ENCODE measurements at regions not wholly inside any gene's neighbourhood (a gene's known extent, or its start where the extent isn't known, plus 50 kb on each side); places are given as distances from the start of the nearest gene placed in this dataset.
"Not testable (repeated sequence)": the region's sequence is repeated elsewhere in the genome, so short reads cannot be mapped to it uniquely, and the experiment has no call there.

GRCh38 chr15:66964111-66964738 is 101.2 kb upstream of the SMAD3 start:
- in situ Hi-C loops (cut with HindIII; ENCODE audit: low sequenced_read_pairs) = loop anchor here (5.0 kb wide), 1 partner anchor 53 kb away; no protein-coding TSS in a partner anchor
- DNase-seq (ENCODE audit: low read depth) = no peak
- H3K4me3 ChIP-seq (ENCODE audit: low read depth, low read length) = no peak overlapping the region
- TF ChIP-seq CTCF (IDR thresholded peaks at IDR 0.05; ENCODE audit: low read depth, low read length, missing control alignments) = no peak

- no peak overlapping the region for H3K4me3 ChIP-seq (ENCODE audit: low read depth, low read length)
- no peak for TF ChIP-seq CTCF (IDR thresholded peaks at IDR 0.05; ENCODE audit: low read depth, low read length, missing control alignments)
- no peak for DNase-seq (ENCODE audit: low read depth)
- in situ Hi-C loops (cut with HindIII; ENCODE audit: low sequenced_read_pairs) = loop anchor here (5.0 kb wide), 1 partner anchor 53 kb away; no protein-coding TSS in a partner anchor
Observed at GRCh38 chr15:66964791-66965190, 100.6 kb upstream of the SMAD3 start.

GRCh38 chr15:66965201-66965900 is 100.1 kb upstream of the SMAD3 start:
- H3K4me3 ChIP-seq (ENCODE audit: low read depth, low read length) = no peak overlapping the region
- no peak for TF ChIP-seq CTCF (IDR thresholded peaks at IDR 0.05; ENCODE audit: low read depth, low read length, missing control alignments)
- DNase-seq (ENCODE audit: low read depth) = no peak
- in situ Hi-C loops (cut with HindIII; ENCODE audit: low sequenced_read_pairs) = no loop called here

GRCh38 chr15:66966256-66966655 is 99.1 kb upstream of the SMAD3 start:
- DNase-seq (ENCODE audit: low read depth) = no peak

GRCh38 chr15:66968806-66969596 is 96.4 kb upstream of the SMAD3 start:
- DNase-seq (ENCODE audit: low read depth) = no peak
- H3K4me3 ChIP-seq (ENCODE audit: low read depth, low read length) = no peak overlapping the region
- in situ Hi-C loops (cut with HindIII; ENCODE audit: low sequenced_read_pairs) = no loop called here
- TF ChIP-seq CTCF (IDR thresholded peaks at IDR 0.05; ENCODE audit: low read depth, low read length, missing control alignments) = no peak

More at GRCh38 chr15:66966256-66966655, 99.1 kb upstream of the SMAD3 start:
- in situ Hi-C loops (cut with HindIII; ENCODE audit: low sequenced_read_pairs) = no loop called here
- no peak overlapping the region for H3K4me3 ChIP-seq (ENCODE audit: low read depth, low read length)
- TF ChIP-seq CTCF (IDR thresholded peaks at IDR 0.05; ENCODE audit: low read depth, low read length, missing control alignments) = peak; percentile 18

GRCh38 chr15:66974131-66974530 is 91.3 kb upstream of the SMAD3 start:
- DNase-seq (ENCODE audit: low read depth); in situ Hi-C loops (cut with HindIII; ENCODE audit: low sequenced_read_pairs); H3K4me3 ChIP-seq (ENCODE audit: low read depth, low read length): not testable (repeated sequence)

- in situ Hi-C loops (cut with HindIII; ENCODE audit: low sequenced_read_pairs); DNase-seq (ENCODE audit: low read depth); H3K4me3 ChIP-seq (ENCODE audit: low read depth, low read length): not testable (repeated sequence)
Observed at GRCh38 chr15:66976106-66976640, 89.2 kb upstream of the SMAD3 start.

- in situ Hi-C loops (cut with HindIII; ENCODE audit: low sequenced_read_pairs); DNase-seq (ENCODE audit: low read depth): not testable (repeated sequence)
Observed at GRCh38 chr15:66980326-66980725, 85.1 kb upstream of the SMAD3 start.

More at GRCh38 chr15:66980326-66980725, 85.1 kb upstream of the SMAD3 start:
- H3K4me3 ChIP-seq (ENCODE audit: low read depth, low read length) = not testable (repeated sequence)

All from astrocyte of the cerebellum (primary cell).